ENCODE measurements at regions not wholly inside any gene's neighbourhood (a gene's known extent, or its start where the extent isn't known, plus 50 kb on each side); places are given as distances from the start of the nearest gene placed in this dataset.

DNA sequence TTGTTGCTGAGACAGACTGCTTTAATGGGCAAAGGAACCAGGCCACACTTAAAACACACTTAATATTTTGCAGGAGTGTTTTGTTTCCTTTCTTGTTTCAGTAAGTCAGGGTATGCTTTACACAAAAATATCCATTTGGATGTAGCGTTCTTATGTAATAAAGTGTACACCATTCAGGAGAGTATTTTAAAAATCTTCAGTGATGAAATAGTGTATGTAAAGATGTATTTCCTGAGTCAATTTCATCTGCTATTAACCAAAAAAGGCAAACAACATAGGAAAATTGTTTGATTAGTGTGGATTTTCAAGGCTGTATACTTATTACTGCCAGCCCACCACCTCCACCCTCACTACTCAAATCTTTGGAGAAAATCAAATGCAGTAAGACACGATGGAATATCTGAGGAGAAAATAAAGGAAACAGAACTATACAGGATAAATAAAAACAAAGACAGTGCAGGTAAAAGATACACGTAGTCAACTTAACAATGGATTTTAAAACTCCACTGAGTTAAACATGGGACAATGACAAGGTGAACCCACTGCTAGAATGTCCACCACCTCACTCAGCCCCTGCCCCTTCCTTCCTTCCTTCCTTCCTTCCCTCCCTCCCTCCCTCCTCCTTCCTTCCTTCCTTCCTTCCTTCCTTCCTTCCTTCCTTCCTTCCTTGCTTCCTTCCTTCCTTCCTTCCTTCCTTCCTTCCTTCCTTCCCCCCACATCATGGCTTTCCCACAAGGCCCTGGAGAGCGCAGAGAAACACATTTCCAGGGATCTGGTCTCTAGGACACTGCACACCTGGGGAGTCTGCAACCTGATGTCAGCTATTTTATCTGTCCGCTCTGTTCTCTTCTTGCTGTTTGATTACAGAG lies 360.3 kb downstream of the IRS2 start:
- 86 to 92% methylated on average over 1 to 2 of the region's 5 CpGs for WGBS, 2 experiments (ENCODE audit: insufficient coverage in 2 of 2)
- Histone ChIP-seq H3K4me3 (ENCODE audit: extremely low read depth, insufficient read depth, low read length, poor library complexity, severe bottlenecking) (no peak overlapping the region), H3K4me1 (ENCODE audit: control insufficient read depth, insufficient read depth, low read length, poor library complexity, severe bottlenecking) (no peaks in the 10 kb centered on the region), H3K9me3 (ENCODE audit: control insufficient read depth, low read length) (no peaks in the 10 kb centered on the region), H3K27ac (ENCODE audit: low read depth, low read length, severe bottlenecking) (no peak overlapping the region), H3K36me3 (ENCODE audit: control insufficient read depth, insufficient read depth, low read length) (no peaks in the 10 kb centered on the region)

DNA sequence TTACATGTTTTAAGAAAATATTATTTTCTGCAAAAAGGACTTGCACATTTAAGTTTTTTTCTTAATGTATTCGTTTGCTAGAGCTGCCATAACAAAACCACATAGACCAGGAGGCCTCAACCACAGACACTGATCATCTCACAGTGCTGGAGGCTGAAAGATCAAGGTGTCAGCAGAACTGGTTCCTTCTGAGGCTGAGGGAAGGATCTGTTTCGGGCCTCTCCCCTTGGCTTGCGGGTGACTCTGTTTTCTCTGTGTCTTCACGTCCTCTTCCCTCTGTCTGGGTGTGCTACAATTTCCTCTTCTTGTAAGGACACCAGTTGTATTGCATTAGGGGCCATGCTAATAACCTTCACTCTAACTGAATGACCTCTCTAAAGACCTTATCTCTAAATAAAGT lies 364.2 kb downstream of the IRS2 start:
- Histone ChIP-seq H3K36me3 (ENCODE audit: control insufficient read depth, insufficient read depth, low read length) (no peaks in the 10 kb centered on the region), H3K27ac (ENCODE audit: low read depth, low read length, severe bottlenecking) (no peak overlapping the region), H3K4me1 (ENCODE audit: control insufficient read depth, insufficient read depth, low read length, poor library complexity, severe bottlenecking) (no peaks in the 10 kb centered on the region), H3K9me3 (ENCODE audit: control insufficient read depth, low read length) (no peaks in the 10 kb centered on the region), H3K4me3 (ENCODE audit: extremely low read depth, insufficient read depth, low read length, poor library complexity, severe bottlenecking) (no peak overlapping the region)
- 80 to 100% methylated on average over 1 to 2 of the region's 4 CpGs for WGBS, 2 experiments (ENCODE audit: insufficient coverage in 2 of 2)

DNA sequence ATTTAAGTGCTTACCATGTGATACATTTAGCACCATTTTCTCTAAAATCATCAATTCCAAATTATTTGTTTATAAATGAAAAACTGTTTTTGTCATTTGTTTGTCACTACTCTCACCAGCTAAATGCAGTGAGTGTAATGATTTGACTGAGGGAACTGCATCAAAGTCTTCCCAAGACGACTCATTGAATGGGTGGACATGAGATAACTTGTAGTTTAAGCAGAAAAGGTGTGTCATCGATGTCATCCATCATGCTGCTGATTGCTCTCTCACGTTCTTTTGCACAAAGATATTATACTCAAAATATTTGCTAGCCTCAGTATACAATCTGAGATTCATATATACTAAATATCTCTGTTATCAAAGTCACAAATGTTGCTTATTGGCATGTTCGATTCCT lies 366.5 kb downstream of the IRS2 start:
- Histone ChIP-seq H3K27ac (ENCODE audit: low read depth, low read length, severe bottlenecking) (no peak overlapping the region), H3K9me3 (ENCODE audit: control insufficient read depth, low read length) (no peaks in the 10 kb centered on the region)
- 82% methylated on average over 4 of the region's 4 CpGs; no CpG with 5 or more reads in 1 of the 2 experiments for WGBS, 2 experiments (ENCODE audit: insufficient coverage in 2 of 2)

DNA sequence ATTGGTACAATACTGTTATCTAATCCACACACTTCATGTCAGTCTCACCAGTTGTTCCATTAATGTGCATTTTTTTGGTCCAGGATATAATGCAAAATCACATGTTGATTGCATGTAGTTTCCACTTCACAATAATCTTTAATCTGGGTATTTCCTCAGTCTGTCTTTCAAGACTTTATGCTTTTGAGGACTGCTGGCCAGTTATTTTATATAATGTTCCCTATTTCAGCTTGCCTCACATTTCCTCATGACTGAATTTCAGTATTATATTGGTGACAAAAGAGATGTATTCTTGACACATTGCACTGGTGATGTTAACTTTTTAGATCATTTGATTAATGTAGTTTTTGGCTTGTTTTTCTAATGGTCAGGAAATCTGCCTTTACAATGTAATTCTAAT lies 368.3 kb downstream of the IRS2 start:
- no peak overlapping the region for H3K27ac ChIP-seq (ENCODE audit: low read depth, low read length, severe bottlenecking)
- peaks cover 3% of the 10 kb centered on the region for H3K4me1 ChIP-seq (ENCODE audit: control insufficient read depth, insufficient read depth, low read length, poor library complexity, severe bottlenecking)
- H3K36me3 ChIP-seq (ENCODE audit: control insufficient read depth, insufficient read depth, low read length), result no peaks in the 10 kb centered on the region
- no peak overlapping the region for H3K4me3 ChIP-seq (ENCODE audit: extremely low read depth, insufficient read depth, low read length, poor library complexity, severe bottlenecking)
- no peaks in the 10 kb centered on the region for H3K9me3 ChIP-seq (ENCODE audit: control insufficient read depth, low read length)

More for the DNA sequence above, 366.5 kb downstream of the IRS2 start:
- Histone ChIP-seq H3K4me1 (ENCODE audit: control insufficient read depth, insufficient read depth, low read length, poor library complexity, severe bottlenecking) (no peaks in the 10 kb centered on the region), H3K4me3 (ENCODE audit: extremely low read depth, insufficient read depth, low read length, poor library complexity, severe bottlenecking) (no peak overlapping the region), H3K36me3 (ENCODE audit: control insufficient read depth, insufficient read depth, low read length) (no peaks in the 10 kb centered on the region)

DNA sequence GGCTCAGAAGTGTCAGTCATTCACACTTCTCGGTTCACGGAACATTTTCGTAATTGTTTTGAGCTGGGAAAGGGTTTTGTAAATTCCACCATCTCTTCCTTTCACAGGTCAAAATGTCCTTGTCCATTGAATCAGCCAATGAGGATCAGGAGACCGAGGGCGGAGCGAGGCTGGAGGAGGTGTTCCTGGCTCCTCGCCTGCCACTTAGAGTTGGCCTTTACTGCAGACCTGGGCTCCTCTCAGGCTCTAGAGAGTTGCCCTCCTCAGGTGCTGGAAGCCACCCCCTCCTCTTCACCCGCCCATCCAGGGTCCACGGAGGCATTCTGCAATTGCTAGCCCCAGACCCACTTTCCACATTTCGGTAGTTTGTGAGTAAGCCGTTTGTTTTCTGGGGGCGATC lies 370.4 kb downstream of the IRS2 start:
- WGBS, 2 experiments (ENCODE audit: insufficient coverage in 2 of 2), result 90 to 95% methylated on average over 5 to 9 of the region's 12 CpGs
- no peaks in the 10 kb centered on the region for H3K9me3 ChIP-seq (ENCODE audit: control insufficient read depth, low read length)
- peaks cover 9% of the 10 kb centered on the region for H3K4me1 ChIP-seq (ENCODE audit: control insufficient read depth, insufficient read depth, low read length, poor library complexity, severe bottlenecking)
- no peak overlapping the region for H3K27ac ChIP-seq (ENCODE audit: low read depth, low read length, severe bottlenecking)
- H3K4me3 ChIP-seq (ENCODE audit: extremely low read depth, insufficient read depth, low read length, poor library complexity, severe bottlenecking), result no peak overlapping the region
- H3K36me3 ChIP-seq (ENCODE audit: control insufficient read depth, insufficient read depth, low read length), result no peaks in the 10 kb centered on the region

DNA sequence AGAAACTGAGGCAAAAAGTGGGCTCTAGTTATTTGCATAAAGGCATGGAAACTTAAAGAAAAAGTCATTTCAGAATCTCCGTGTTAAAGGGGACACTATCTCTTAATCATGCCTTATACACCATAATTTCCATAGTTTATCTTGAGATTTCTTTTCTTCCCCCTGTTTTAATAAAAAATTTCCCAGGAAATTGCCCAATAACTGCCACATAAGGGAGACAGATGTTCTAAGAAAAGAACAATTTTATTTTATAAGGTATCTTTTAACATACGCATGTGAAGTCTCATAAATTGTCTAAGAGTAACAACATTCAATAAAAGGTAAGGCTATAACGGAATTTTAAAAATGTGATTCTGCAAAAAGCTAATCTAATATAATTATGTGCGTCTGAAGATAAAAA lies 371.3 kb downstream of the IRS2 start:
- H3K9me3 ChIP-seq (ENCODE audit: control insufficient read depth, low read length), result no peaks in the 10 kb centered on the region
- 100% methylated on average over 1 of the region's 4 CpGs for WGBS, 2 experiments (ENCODE audit: insufficient coverage in 2 of 2)
- H3K4me1 ChIP-seq (ENCODE audit: control insufficient read depth, insufficient read depth, low read length, poor library complexity, severe bottlenecking), result peaks cover 9% of the 10 kb centered on the region
- no peak overlapping the region for H3K27ac ChIP-seq (ENCODE audit: low read depth, low read length, severe bottlenecking)
- no peak overlapping the region for H3K4me3 ChIP-seq (ENCODE audit: extremely low read depth, insufficient read depth, low read length, poor library complexity, severe bottlenecking)
- H3K36me3 ChIP-seq (ENCODE audit: control insufficient read depth, insufficient read depth, low read length), result no peaks in the 10 kb centered on the region

DNA sequence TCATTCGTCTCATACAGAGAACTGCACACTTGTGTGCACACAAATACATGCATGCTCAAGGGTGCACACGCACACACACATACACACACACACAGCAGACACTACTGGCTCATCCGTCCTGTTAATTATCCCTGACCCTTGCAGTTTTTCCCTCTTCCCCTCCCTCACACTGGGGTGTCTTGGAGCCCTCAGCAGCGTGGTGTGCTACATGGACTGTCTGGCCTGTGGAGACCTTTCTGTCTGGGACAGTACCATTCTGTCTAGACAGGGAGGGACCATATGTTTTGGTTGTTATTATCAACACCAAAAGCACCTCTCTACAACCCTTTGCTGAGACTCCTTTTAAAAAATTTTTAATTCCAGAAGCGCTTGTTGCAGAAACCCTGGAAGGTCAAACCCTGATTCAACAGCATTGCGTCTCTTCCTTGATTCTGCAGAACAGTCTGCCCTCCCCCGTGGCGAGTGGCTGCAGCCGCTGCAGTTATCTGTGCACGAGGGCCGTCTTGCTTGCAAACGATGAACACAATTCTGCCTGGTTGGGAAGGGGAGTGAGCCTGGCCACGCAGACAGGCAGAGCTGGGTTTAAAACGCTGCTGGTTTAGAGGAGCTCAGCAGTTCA lies 374.0 kb downstream of the IRS2 start:
- 33% methylated on average over 12 to 13 of the region's 14 CpGs for WGBS, 2 experiments (ENCODE audit: insufficient coverage in 2 of 2)
- Histone ChIP-seq H3K9me3 (ENCODE audit: control insufficient read depth, low read length) (no peaks in the 10 kb centered on the region), H3K36me3 (ENCODE audit: control insufficient read depth, insufficient read depth, low read length) (no peaks in the 10 kb centered on the region), H3K27ac (ENCODE audit: low read depth, low read length, severe bottlenecking) (peak overlapping the region; percentile 80), H3K4me3 (ENCODE audit: extremely low read depth, insufficient read depth, low read length, poor library complexity, severe bottlenecking) (no peak overlapping the region), H3K4me1 (ENCODE audit: control insufficient read depth, insufficient read depth, low read length, poor library complexity, severe bottlenecking) (peaks cover 9% of the 10 kb centered on the region)

DNA sequence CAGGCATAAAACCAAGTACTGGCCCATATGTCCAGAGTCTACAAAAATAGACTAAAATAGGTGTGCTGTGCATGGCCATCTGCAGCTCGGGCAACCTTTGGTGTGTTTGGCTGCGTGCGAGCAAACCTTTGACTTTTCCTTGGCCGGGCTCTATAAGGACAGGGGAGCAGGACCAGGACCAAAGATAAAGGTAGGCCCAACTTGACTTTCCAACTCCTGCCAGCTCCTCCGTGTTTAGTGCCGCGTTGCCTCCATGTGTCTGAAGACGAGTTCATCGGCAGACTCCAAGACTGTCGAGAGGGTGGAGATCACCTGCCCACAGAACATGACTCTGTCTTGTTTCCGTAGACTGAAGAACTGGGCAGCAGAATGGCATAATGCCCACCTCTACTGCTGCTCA lies 375.5 kb downstream of the IRS2 start:
- H3K27ac ChIP-seq (ENCODE audit: low read depth, low read length, severe bottlenecking), result no peak overlapping the region
- no peak overlapping the region for H3K4me3 ChIP-seq (ENCODE audit: extremely low read depth, insufficient read depth, low read length, poor library complexity, severe bottlenecking)
- peaks cover 9% of the 10 kb centered on the region for H3K4me1 ChIP-seq (ENCODE audit: control insufficient read depth, insufficient read depth, low read length, poor library complexity, severe bottlenecking)
- H3K36me3 ChIP-seq (ENCODE audit: control insufficient read depth, insufficient read depth, low read length), result no peaks in the 10 kb centered on the region
- no peaks in the 10 kb centered on the region for H3K9me3 ChIP-seq (ENCODE audit: control insufficient read depth, low read length)
- WGBS, 2 experiments (ENCODE audit: insufficient coverage in 2 of 2), result 90 to 97% methylated on average over 10 to 11 of the region's 11 CpGs

DNA sequence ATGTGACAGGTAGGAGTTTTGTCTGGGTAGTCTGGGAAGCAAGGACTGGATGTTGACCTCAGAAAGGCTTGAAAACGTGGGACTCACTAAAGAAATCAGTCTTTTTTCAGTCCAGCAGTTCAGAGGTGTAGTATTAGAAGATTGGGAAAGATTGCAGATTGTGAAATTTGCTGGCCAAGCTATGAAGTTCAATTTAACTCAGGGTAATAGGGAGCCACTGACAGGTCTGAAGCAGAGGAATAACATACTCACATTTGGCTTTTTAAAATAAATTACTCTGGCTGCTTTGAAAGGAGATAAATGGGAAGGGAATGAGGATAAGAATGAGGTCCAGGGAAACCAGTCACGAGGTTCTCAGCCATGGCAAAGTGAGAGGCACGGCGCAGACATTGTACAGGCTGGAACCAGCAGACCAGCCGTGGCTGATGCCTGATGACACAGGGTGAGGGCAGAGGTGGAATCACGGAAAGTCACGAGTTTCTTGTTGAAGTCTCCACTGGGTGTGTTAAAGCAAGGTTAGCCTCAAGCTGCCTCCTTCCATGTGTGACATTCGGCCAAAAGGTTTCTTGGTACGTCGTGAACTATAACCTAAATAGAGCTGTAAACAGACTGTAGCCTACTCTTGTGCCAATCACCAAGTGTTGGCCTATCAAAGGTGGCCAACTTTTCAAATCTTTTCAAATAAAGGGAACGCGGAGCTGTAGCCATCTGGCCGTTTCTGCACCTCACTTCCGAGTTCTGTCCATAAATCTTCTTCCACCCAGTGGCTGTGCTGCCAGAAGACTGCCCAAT lies 377.6 kb downstream of the IRS2 start:
- no peak overlapping the region for H3K27ac ChIP-seq (ENCODE audit: low read depth, low read length, severe bottlenecking)
- peaks cover 9% of the 10 kb centered on the region for H3K4me1 ChIP-seq (ENCODE audit: control insufficient read depth, insufficient read depth, low read length, poor library complexity, severe bottlenecking)
- no peak overlapping the region for H3K4me3 ChIP-seq (ENCODE audit: extremely low read depth, insufficient read depth, low read length, poor library complexity, severe bottlenecking)
- no peaks in the 10 kb centered on the region for H3K36me3 ChIP-seq (ENCODE audit: control insufficient read depth, insufficient read depth, low read length)
- H3K9me3 ChIP-seq (ENCODE audit: control insufficient read depth, low read length), result peaks cover 3% of the 10 kb centered on the region
- WGBS, 2 experiments (ENCODE audit: insufficient coverage in 2 of 2), result 87 to 89% methylated on average over 14 of the region's 14 CpGs

DNA sequence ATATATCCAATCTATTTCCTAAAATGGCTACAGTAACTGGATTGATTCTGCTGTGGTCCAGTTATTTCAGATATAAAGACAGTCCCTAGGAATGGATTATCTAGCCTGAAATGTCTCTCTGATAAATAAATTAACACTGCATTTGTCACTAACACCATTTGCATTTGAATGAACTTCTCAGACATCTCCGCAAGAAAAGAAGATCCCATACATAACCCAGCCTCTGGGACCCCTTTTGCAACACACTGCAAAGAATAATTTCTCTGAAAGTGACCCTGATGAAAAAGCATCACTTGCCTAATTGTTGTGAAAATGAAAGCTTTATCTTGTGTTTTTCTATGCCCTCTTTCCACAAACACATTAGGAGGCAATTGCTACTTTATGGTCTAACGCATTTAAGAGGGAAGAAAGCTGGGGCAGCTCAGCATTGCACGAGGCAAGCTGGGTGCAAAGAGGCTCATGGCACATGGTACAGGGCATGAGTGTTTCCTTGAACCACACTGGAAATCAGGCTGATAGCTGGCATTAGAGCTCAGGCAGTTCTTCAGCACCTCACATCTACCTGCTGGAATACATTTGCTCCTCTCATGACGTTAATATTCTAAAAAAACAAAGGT lies 379.9 kb downstream of the IRS2 start:
- Histone ChIP-seq H3K4me3 (ENCODE audit: extremely low read depth, insufficient read depth, low read length, poor library complexity, severe bottlenecking) (no peak overlapping the region), H3K36me3 (ENCODE audit: control insufficient read depth, insufficient read depth, low read length) (no peaks in the 10 kb centered on the region), H3K4me1 (ENCODE audit: control insufficient read depth, insufficient read depth, low read length, poor library complexity, severe bottlenecking) (no peaks in the 10 kb centered on the region), H3K27ac (ENCODE audit: low read depth, low read length, severe bottlenecking) (no peak overlapping the region), H3K9me3 (ENCODE audit: control insufficient read depth, low read length) (peaks cover 3% of the 10 kb centered on the region)
- 58 to 84% methylated on average over 3 of the region's 4 CpGs for WGBS, 2 experiments (ENCODE audit: insufficient coverage in 2 of 2)

All from mesodermal cell (in vitro differentiated cells).